ENCODE measurements at regions not wholly inside any gene's neighbourhood (a gene's known extent, or its start where the extent isn't known, plus 50 kb on each side); places are given as distances from the start of the nearest gene placed in this dataset.
"Not testable (repeated sequence)": the region's sequence is repeated elsewhere in the genome, so short reads cannot be mapped to it uniquely, and the experiment has no call there.

DNA sequence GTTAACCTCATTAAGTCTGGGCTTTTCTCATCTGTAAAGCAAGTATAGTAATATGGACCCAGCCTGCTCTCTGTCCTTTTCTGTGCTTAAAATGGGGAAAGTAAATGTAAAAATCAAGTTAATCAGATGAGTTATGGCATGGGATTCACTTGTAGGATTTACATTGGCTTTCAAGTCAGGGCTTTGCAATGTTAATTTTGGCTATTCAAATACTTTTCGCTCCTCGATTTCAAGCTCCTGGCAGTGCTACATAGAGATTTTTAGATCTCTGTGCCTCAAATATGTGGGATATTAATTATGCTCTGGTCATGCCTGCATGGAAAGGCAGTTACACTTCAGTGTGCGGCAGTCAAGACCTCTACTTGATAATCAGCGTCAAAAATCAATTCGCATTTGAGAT, 709.8 kb downstream of the LTN1 start:
- no peak overlapping the region for H2AFZ ChIP-seq (ENCODE audit: control insufficient read depth, low read length)

GRCh38 chr21:28281357-28281756, 711.3 kb downstream of the LTN1 start:
- H3K36me3 ChIP-seq (ENCODE audit: control insufficient read depth in 2 of 2, extremely low read depth in 1 of 2, insufficient read depth in 2 of 2, low read length in 2 of 2); H3K9ac ChIP-seq (ENCODE audit: control insufficient read depth, extremely low read depth, insufficient read depth, low read length); H3K9me3 ChIP-seq (ENCODE audit: control insufficient read depth, low read depth, low read length); H2AFZ ChIP-seq (ENCODE audit: control insufficient read depth, low read length); DNase-seq (ENCODE audit: low read depth, low spot score); H3K27me3 ChIP-seq (ENCODE audit: control insufficient read depth, extremely low read depth, insufficient read depth, low read length); H3K27ac ChIP-seq (ENCODE audit: control insufficient read depth, insufficient read depth, low read length); H4K20me1 ChIP-seq (ENCODE audit: control insufficient read depth, extremely low read depth, insufficient read depth, low read length); H3K4me3 ChIP-seq (ENCODE audit: control insufficient read depth in 2 of 3, extremely low read depth in 1 of 3, insufficient read depth in 2 of 3, low read depth in 1 of 3, low read length in 3 of 3); dilution Hi-C loops (cut with MboI; ENCODE audit: extremely low pct_ligation_motif_present, low sequenced_read_pairs); FAIRE-seq; H3K4me1 ChIP-seq (ENCODE audit: control insufficient read depth, extremely low read depth, insufficient read depth, low read length); H3K9me1 ChIP-seq (ENCODE audit: control insufficient read depth, extremely low read depth, insufficient read depth, low read length); H3K79me2 ChIP-seq (ENCODE audit: control insufficient read depth, insufficient read depth, low read length); H3K4me2 ChIP-seq (ENCODE audit: control insufficient read depth, extremely low read depth, insufficient read depth, low read depth, low read length): not testable (repeated sequence)

More for the DNA sequence above, 709.8 kb downstream of the LTN1 start:
- no peak overlapping the region for H3K27ac ChIP-seq (ENCODE audit: control insufficient read depth, insufficient read depth, low read length)
- no peaks in the 10 kb centered on the region for H3K9me1 ChIP-seq (ENCODE audit: control insufficient read depth, extremely low read depth, insufficient read depth, low read length)
- H3K4me3 ChIP-seq (ENCODE audit: control insufficient read depth in 2 of 3, extremely low read depth in 1 of 3, insufficient read depth in 2 of 3, low read depth in 1 of 3, low read length in 3 of 3): no peak overlapping the region
- no peaks in the 10 kb centered on the region for H3K36me3 ChIP-seq (ENCODE audit: control insufficient read depth in 2 of 2, extremely low read depth in 1 of 2, insufficient read depth in 2 of 2, low read length in 2 of 2)
- no peaks in the 10 kb centered on the region for H3K79me2 ChIP-seq (ENCODE audit: control insufficient read depth, insufficient read depth, low read length)
- H3K4me2 ChIP-seq (ENCODE audit: control insufficient read depth, extremely low read depth, insufficient read depth, low read depth, low read length): no peak overlapping the region
- DNase-seq (ENCODE audit: low read depth, low spot score) (no peak), FAIRE-seq (no peak)
- no peaks in the 10 kb centered on the region for H4K20me1 ChIP-seq (ENCODE audit: control insufficient read depth, extremely low read depth, insufficient read depth, low read length)
- H3K9me3 ChIP-seq (ENCODE audit: control insufficient read depth, low read depth, low read length): no peaks in the 10 kb centered on the region
- no peaks in the 10 kb centered on the region for H3K27me3 ChIP-seq (ENCODE audit: control insufficient read depth, extremely low read depth, insufficient read depth, low read length)
- TF ChIP-seq EZH2 (IDR thresholded peaks at IDR 0.05; ENCODE audit: low read length) (no peak), CTCF (optimal IDR thresholded peaks at IDR 0.05 in 1 of 3, IDR thresholded peaks at IDR 0.05 in 1 of 3, conservative IDR thresholded peaks at IDR 0.05 in 1 of 3; ENCODE audit: extremely low read depth in 1 of 3, insufficient read depth in 2 of 3, low read length in 3 of 3) (no peak)
- dilution Hi-C loops (cut with MboI; ENCODE audit: extremely low pct_ligation_motif_present, low sequenced_read_pairs): no loop called here
- no peak overlapping the region for H3K9ac ChIP-seq (ENCODE audit: control insufficient read depth, extremely low read depth, insufficient read depth, low read length)
- no peaks in the 10 kb centered on the region for H3K4me1 ChIP-seq (ENCODE audit: control insufficient read depth, extremely low read depth, insufficient read depth, low read length)

- Histone ChIP-seq H3K79me2 (ENCODE audit: control insufficient read depth, insufficient read depth, low read length) (no peaks in the 10 kb centered on the region), H3K4me3 (ENCODE audit: control insufficient read depth in 2 of 3, extremely low read depth in 1 of 3, insufficient read depth in 2 of 3, low read depth in 1 of 3, low read length in 3 of 3) (no peak overlapping the region), H4K20me1 (ENCODE audit: control insufficient read depth, extremely low read depth, insufficient read depth, low read length) (no peaks in the 10 kb centered on the region), H3K9me1 (ENCODE audit: control insufficient read depth, extremely low read depth, insufficient read depth, low read length) (no peaks in the 10 kb centered on the region), H3K4me2 (ENCODE audit: control insufficient read depth, extremely low read depth, insufficient read depth, low read depth, low read length) (no peak overlapping the region), H2AFZ (ENCODE audit: control insufficient read depth, low read length) (no peak overlapping the region), H3K4me1 (ENCODE audit: control insufficient read depth, extremely low read depth, insufficient read depth, low read length) (no peaks in the 10 kb centered on the region), H3K9ac (ENCODE audit: control insufficient read depth, extremely low read depth, insufficient read depth, low read length) (no peak overlapping the region), H3K36me3 (ENCODE audit: control insufficient read depth in 2 of 2, extremely low read depth in 1 of 2, insufficient read depth in 2 of 2, low read length in 2 of 2) (no peaks in the 10 kb centered on the region), H3K27ac (ENCODE audit: control insufficient read depth, insufficient read depth, low read length) (no peak overlapping the region), H3K27me3 (ENCODE audit: control insufficient read depth, extremely low read depth, insufficient read depth, low read length) (no peaks in the 10 kb centered on the region), H3K9me3 (ENCODE audit: control insufficient read depth, low read depth, low read length) (no peaks in the 10 kb centered on the region)
- no peak for FAIRE-seq
- TF ChIP-seq EZH2 (IDR thresholded peaks at IDR 0.05; ENCODE audit: low read length) (no peak), CTCF (optimal IDR thresholded peaks at IDR 0.05 in 1 of 3, IDR thresholded peaks at IDR 0.05 in 1 of 3, conservative IDR thresholded peaks at IDR 0.05 in 1 of 3; ENCODE audit: extremely low read depth in 1 of 3, insufficient read depth in 2 of 3, low read length in 3 of 3) (no peak)
- no peak for DNase-seq (ENCODE audit: low read depth, low spot score)
- dilution Hi-C loops (cut with MboI; ENCODE audit: extremely low pct_ligation_motif_present, low sequenced_read_pairs): no loop called here
Observed at GRCh38 chr21:28280611-28281010, 712.1 kb downstream of the LTN1 start.
